Small intestine (tissue), 7 donors: ENCODE measurements at regions not wholly inside any gene's neighbourhood (a gene's known extent, or its start where the extent isn't known, plus 50 kb on each side); places are given as distances from the start of the nearest gene placed in this dataset.

Experiments used
- DNase-seq, 2 donors: peaks; one replicate each; pipeline versions ENCODE4 v3.0.0 to v3.0.0-alpha.2; 2013
- FAIRE-seq: peaks from 2 replicates; lab custom pipeline; 2012; peaks lifted over from hg19 to GRCh38; lab: Jason Lieb, UNC
- H3K27ac ChIP-seq, 3 donors: one replicate each; pipeline ENCODE4 v1.5.1; 2013; ENCODE audit warnings: low read length in 2 of 3, mild to moderate bottlenecking in 2 of 3, control low read depth in 1 of 3, inconsistent platforms in 1 of 3, low read depth in 1 of 3, moderate library complexity in 1 of 3
- H3K27me3 ChIP-seq, 3 donors: one replicate each; pipeline ENCODE4 v1.6.1; 2013; ENCODE audit warnings: low read length in 3 of 3, inconsistent platforms in 1 of 3; ENCODE audit not compliant: control insufficient read depth in 3 of 3, insufficient read depth in 3 of 3
- H3K36me3 ChIP-seq, 3 donors: one replicate each; pipeline ENCODE4 v1.6.1; 2013; ENCODE audit warnings: low read length in 3 of 3, inconsistent platforms in 1 of 3, low read depth in 1 of 3, mild to moderate bottlenecking in 1 of 3, moderate library complexity in 1 of 3; ENCODE audit not compliant: control insufficient read depth in 3 of 3, insufficient read depth in 2 of 3
- H3K4me1 ChIP-seq, 3 donors: one replicate each; pipeline ENCODE4 v1.6.1; 2013; ENCODE audit warnings: low read length in 2 of 3, inconsistent platforms in 1 of 3, low read depth in 1 of 3, mild to moderate bottlenecking in 1 of 3, moderate library complexity in 1 of 3; ENCODE audit not compliant: control insufficient read depth in 3 of 3, insufficient read depth in 2 of 3
- H3K4me3 ChIP-seq, 3 donors: one replicate each; pipeline ENCODE4 v1.5.1; 2013; ENCODE audit warnings: low read length in 3 of 3, control low read depth in 1 of 3, inconsistent platforms in 1 of 3, low read depth in 1 of 3, mild to moderate bottlenecking in 1 of 3, moderate library complexity in 1 of 3
- H3K9me3 ChIP-seq, 2 donors: one replicate each; pipeline ENCODE4 v1.6.1; 2013; ENCODE audit warnings: low read depth in 1 of 2, low read length in 1 of 2; ENCODE audit not compliant: control insufficient read depth in 2 of 2, insufficient read depth in 1 of 2
- WGBS, 3 donors: extraction: QIAGEN DNeasy Blood & Tissue Kit; methylation state at CpG; one replicate each; pipeline ENCODE4 v1.1.7; 2013; 5-methylcytosine and 5-hydroxymethylcytosine counted together
- donor health status: healthy with polysubstance abuse.
- donor health status: control.
- donor health status: control.
- donor health status: Bipolar disorder and iron deficiency.
- donor health status: healthy.

GRCh38 chr4:126843492-126844067 is 789.2 kb upstream of the INTU start:
- no peak for DNase-seq
- H3K27me3 ChIP-seq = no peaks in the 10 kb centered on the region
- H3K4me1 ChIP-seq = no peaks in the 10 kb centered on the region
- no peak for FAIRE-seq
- peaks cover 0 to 20% of the 10 kb centered on the region in 2 donors for H3K9me3 ChIP-seq
- 90 to 95% (median 93%) methylated on average over 4 to 5 of the region's 5 CpGs for WGBS, 3 donors
- H3K4me3 ChIP-seq = no peak overlapping the region
- H3K27ac ChIP-seq = no peak overlapping the region
- no peaks in the 10 kb centered on the region for H3K36me3 ChIP-seq

- no peak for FAIRE-seq
- WGBS, 3 donors = 13 to 48% (median 15%) methylated on average over 1 of the region's 1 CpG
- DNase-seq = no peak
- H3K27me3 ChIP-seq = no peaks in the 10 kb centered on the region
- H3K27ac ChIP-seq = no peak overlapping the region
- H3K36me3 ChIP-seq = no peaks in the 10 kb centered on the region
- peaks cover 0 to 3% of the 10 kb centered on the region in 2 donors for H3K9me3 ChIP-seq
- no peak overlapping the region for H3K4me3 ChIP-seq
- no peaks in the 10 kb centered on the region for H3K4me1 ChIP-seq
Measured at GRCh38 chr4:126850286-126850685, 782.5 kb upstream of the INTU start.

GRCh38 chr4:126851391-126851790 is 781.4 kb upstream of the INTU start:
- H3K9me3 ChIP-seq = no peaks in the 10 kb centered on the region
- no peak for DNase-seq
- 90 to 95% (median 93%) methylated on average over 1 of the region's 1 CpG for WGBS, 3 donors
- no peaks in the 10 kb centered on the region for H3K4me1 ChIP-seq
- FAIRE-seq = no peak
- H3K36me3 ChIP-seq = no peaks in the 10 kb centered on the region
- no peak overlapping the region for H3K4me3 ChIP-seq
- no peak overlapping the region for H3K27ac ChIP-seq
- no peaks in the 10 kb centered on the region for H3K27me3 ChIP-seq

GRCh38 chr4:126853715-126854114 is 779.0 kb upstream of the INTU start:
- H3K4me1 ChIP-seq = no peaks in the 10 kb centered on the region
- FAIRE-seq (no peak), DNase-seq (no peak)
- no peak overlapping the region for H3K4me3 ChIP-seq
- H3K36me3 ChIP-seq = no peaks in the 10 kb centered on the region
- no peaks in the 10 kb centered on the region for H3K27me3 ChIP-seq
- no peak overlapping the region for H3K27ac ChIP-seq
- H3K9me3 ChIP-seq = no peaks in the 10 kb centered on the region

- Histone ChIP-seq H3K9me3 (peaks cover 0 to 9% of the 10 kb centered on the region in 2 donors), H3K4me1 (no peaks in the 10 kb centered on the region), H3K36me3 (no peaks in the 10 kb centered on the region), H3K4me3 (no peak overlapping the region), H3K27ac (no peak overlapping the region), H3K27me3 (no peaks in the 10 kb centered on the region)
- DNase-seq = no peak
- 64 to 78% (median 69%) methylated on average over 3 of the region's 3 CpGs for whole genome bisulfite sequencing, 3 donors
- FAIRE-seq = no peak
Measured at GRCh38 chr4:126856906-126857305, 775.9 kb upstream of the INTU start.

GRCh38 chr4:126859314-126859713 is 773.4 kb upstream of the INTU start:
- no peak for DNase-seq
- Histone ChIP-seq H3K4me1 (no peaks in the 10 kb centered on the region), H3K4me3 (no peak overlapping the region), H3K9me3 (peaks cover 0 to 9% of the 10 kb centered on the region in 2 donors), H3K27me3 (no peaks in the 10 kb centered on the region), H3K36me3 (no peaks in the 10 kb centered on the region), H3K27ac (no peak overlapping the region)
- 60 to 70% (median 62%) methylated on average over 2 of the region's 2 CpGs for WGBS, 3 donors
- no peak for FAIRE-seq

- no peak for FAIRE-seq
- WGBS, 3 donors = 84 to 89% (median 87%) methylated on average over 2 of the region's 2 CpGs
Measured at GRCh38 chr4:126859872-126860271, 772.9 kb upstream of the INTU start.

GRCh38 chr4:126860308-126860707 is 772.4 kb upstream of the INTU start:
- DNase-seq (no peak), FAIRE-seq (no peak)
- no peaks in the 10 kb centered on the region for H3K4me1 ChIP-seq
- H3K4me3 ChIP-seq = no peak overlapping the region
- H3K9me3 ChIP-seq = peaks cover 0 to 9% of the 10 kb centered on the region in 2 donors
- H3K27ac ChIP-seq = no peak overlapping the region
- no peaks in the 10 kb centered on the region for H3K36me3 ChIP-seq
- H3K27me3 ChIP-seq = no peaks in the 10 kb centered on the region
- WGBS, 3 donors = 73 to 90% (median 84%) methylated on average over 1 of the region's 1 CpG

More at GRCh38 chr4:126859872-126860271, 772.9 kb upstream of the INTU start:
- H3K4me1 ChIP-seq = no peaks in the 10 kb centered on the region
- peaks cover 0 to 9% of the 10 kb centered on the region in 2 donors for H3K9me3 ChIP-seq
- no peaks in the 10 kb centered on the region for H3K27me3 ChIP-seq
- no peak for DNase-seq
- H3K36me3 ChIP-seq = no peaks in the 10 kb centered on the region
- no peak overlapping the region for H3K27ac ChIP-seq
- H3K4me3 ChIP-seq = no peak overlapping the region

- 67 to 80% (median 69%) methylated on average over 2 of the region's 2 CpGs for WGBS, 3 donors
- no peaks in the 10 kb centered on the region for H3K27me3 ChIP-seq
- no peak for FAIRE-seq
- H3K36me3 ChIP-seq = no peaks in the 10 kb centered on the region
- H3K4me1 ChIP-seq = no peaks in the 10 kb centered on the region
- no peak for DNase-seq
- peaks cover 0 to 21% of the 10 kb centered on the region in 2 donors for H3K9me3 ChIP-seq
- H3K27ac ChIP-seq = no peak overlapping the region
- H3K4me3 ChIP-seq = no peak overlapping the region
Measured at GRCh38 chr4:126869967-126870366, 762.8 kb upstream of the INTU start.
